KMS-11 (cell line): ENCODE measurements at regions not wholly inside any gene's neighbourhood (a gene's known extent, or its start where the extent isn't known, plus 50 kb on each side); places are given as distances from the start of the nearest gene placed in this dataset.

ENCODE experiments used
- H2AFZ ChIP-seq: fragments of 200-600 bp; sonication (generic); 2 replicates; pipeline ENCODE4 v1.6.1; 2016; ENCODE audit warnings: antibody characterized with exemption, mixed run types, low read depth
- H3K27ac ChIP-seq: fragments of 200-600 bp; sonication (generic); 2 replicates; pipeline ENCODE4 v1.6.1; 2016; ENCODE audit warnings: mild to moderate bottlenecking, mixed run types
- H3K27me3 ChIP-seq: fragments of 200-600 bp; sonication (generic); 2 replicates; pipeline ENCODE4 v1.6.1; 2017; ENCODE audit warnings: mild to moderate bottlenecking, low read depth, mixed run types, moderate library complexity; ENCODE audit not compliant: insufficient read depth
- H3K36me3 ChIP-seq: fragments of 200-600 bp; sonication (generic); 2 replicates; pipeline ENCODE4 v1.6.1; 2017; ENCODE audit warnings: mild to moderate bottlenecking, mixed run types; ENCODE audit not compliant: insufficient read depth
- H3K4me1 ChIP-seq: fragments of 200-600 bp; sonication (generic); 2 replicates; pipeline ENCODE4 v1.6.1; 2016; ENCODE audit warnings: mild to moderate bottlenecking, low read depth, mixed run types; ENCODE audit not compliant: poor library complexity, severe bottlenecking
- H3K4me2 ChIP-seq: fragments of 200-600 bp; sonication (generic); 2 replicates; pipeline ENCODE4 v1.7.0; 2016; ENCODE audit warnings: mild to moderate bottlenecking, mixed run types
- H3K4me3 ChIP-seq: fragments of 200-600 bp; sonication (generic); IDR thresholded peaks from 2 replicates; pipeline ENCODE4 v1.6.1; 2017; ENCODE audit warnings: low read depth, low read length, mixed read lengths; ENCODE audit not compliant: insufficient read depth
- H3K79me2 ChIP-seq: fragments of 200-600 bp; sonication (generic); 2 replicates; pipeline ENCODE4 v1.6.1; 2016; ENCODE audit warnings: low read depth, mixed run types; ENCODE audit not compliant: insufficient read depth
- H3K9ac ChIP-seq: fragments of 200-600 bp; sonication (generic); 2 replicates; pipeline ENCODE4 v1.6.1; 2016; ENCODE audit warnings: mild to moderate bottlenecking, mixed run types
- H4K20me1 ChIP-seq: fragments of 200-600 bp; sonication (generic); 2 replicates; pipeline ENCODE4 v1.6.1; 2016; ENCODE audit warnings: mild to moderate bottlenecking, mixed run types; ENCODE audit not compliant: insufficient read depth
- CTCF ChIP-seq: fragments of 200-600 bp; sonication (generic); conservative IDR thresholded peaks from 2 replicates; pipeline ENCODE4 v1.6.1; 2017; ENCODE audit warnings: low read depth, mild to moderate bottlenecking, antibody characterized with exemption, low read length, moderate library complexity, mixed read lengths

DNA sequence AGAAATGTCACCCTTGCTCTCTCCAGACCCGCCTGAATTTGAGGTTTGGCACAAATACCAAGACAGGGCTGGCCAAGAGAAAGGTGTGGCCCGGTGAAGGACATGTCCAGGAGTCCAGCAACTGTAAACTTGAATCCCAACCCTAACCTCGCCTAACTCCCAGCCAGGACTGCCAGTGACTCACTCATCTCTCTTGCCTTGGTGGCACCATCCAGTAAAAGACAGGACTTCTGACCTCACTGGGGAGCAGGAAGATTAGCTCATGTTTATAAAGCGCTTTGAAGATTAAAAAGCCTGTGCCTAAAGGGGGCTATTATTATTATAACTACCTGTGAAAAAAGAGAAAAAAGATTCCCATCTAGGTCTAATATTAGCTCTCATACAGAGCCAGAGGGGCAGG, 335.3 kb downstream of the SOX9 start:
- no peaks in the 10 kb centered on the region for H3K4me1 ChIP-seq
- H2AFZ ChIP-seq: no peak overlapping the region
- no peak for TF ChIP-seq CTCF
- H3K27ac ChIP-seq: no peak overlapping the region
- no peaks in the 10 kb centered on the region for H3K27me3 ChIP-seq
- peaks cover 37% of the 10 kb centered on the region; the same call in 1 of the 2 replicates for H3K79me2 ChIP-seq
- no peaks in the 10 kb centered on the region for H4K20me1 ChIP-seq
- no peak overlapping the region for H3K4me3 ChIP-seq
- no peak overlapping the region for H3K4me2 ChIP-seq
- H3K9ac ChIP-seq: no peak overlapping the region
- H3K36me3 ChIP-seq: no peaks in the 10 kb centered on the region

GRCh38 chr17:72457712-72458111, 336.9 kb downstream of the SOX9 start:
- Histone ChIP-seq H2AFZ (no peak overlapping the region), H3K27me3 (no peaks in the 10 kb centered on the region), H3K9ac (no peak overlapping the region), H3K4me2 (no peak overlapping the region), H3K4me3 (no peak overlapping the region), H3K4me1 (peaks cover 8% of the 10 kb centered on the region), H4K20me1 (no peaks in the 10 kb centered on the region), H3K79me2 (peaks cover 31% of the 10 kb centered on the region; the same call in 1 of the 2 replicates), H3K27ac (no peak overlapping the region), H3K36me3 (no peaks in the 10 kb centered on the region)
- no peak for TF ChIP-seq CTCF

DNA sequence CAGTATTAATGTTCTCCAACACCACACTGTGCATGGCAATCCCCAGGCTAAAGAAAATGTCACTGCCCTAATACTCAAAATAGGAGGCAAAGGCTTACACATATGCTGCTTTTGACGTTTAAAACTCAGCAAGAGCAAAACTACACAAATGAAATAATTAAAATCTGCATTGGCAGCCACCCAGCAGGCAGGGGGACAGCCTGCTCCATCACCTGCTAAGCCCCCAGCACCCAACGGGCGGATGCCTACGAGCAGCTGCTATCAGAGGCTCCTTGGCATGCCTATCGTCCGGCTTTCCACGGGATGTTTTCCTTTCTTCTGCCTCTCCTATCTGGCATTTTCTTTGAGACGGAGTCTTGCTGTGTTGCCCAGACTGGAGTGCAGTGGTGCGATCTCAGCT, 337.5 kb downstream of the SOX9 start:
- H3K79me2 ChIP-seq: peaks cover 33% of the 10 kb centered on the region; the same call in 1 of the 2 replicates
- TF ChIP-seq CTCF: no peak

DNA sequence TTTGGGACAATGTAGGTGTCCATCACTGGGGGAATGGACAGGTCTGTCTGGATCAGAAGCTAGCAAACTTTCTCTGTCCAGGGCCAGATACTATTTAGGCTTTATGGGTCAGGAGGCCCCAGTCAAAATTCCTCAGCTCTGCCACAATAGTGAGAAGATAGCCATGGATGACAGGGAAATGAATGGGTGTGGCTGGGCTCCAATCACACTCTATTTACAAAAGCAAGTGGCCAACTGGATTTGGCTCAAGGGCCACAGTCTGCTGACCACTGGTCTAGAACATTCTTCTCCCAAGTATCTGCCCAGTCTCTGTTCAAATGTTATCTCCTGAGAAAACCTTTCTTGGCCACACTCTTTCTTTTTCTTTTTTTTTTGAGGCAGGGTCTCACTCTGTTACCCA, 339.9 kb downstream of the SOX9 start:
- no peak overlapping the region for H3K4me2 ChIP-seq
- no peak overlapping the region for H2AFZ ChIP-seq
- no peak overlapping the region for H3K4me3 ChIP-seq
- H3K9ac ChIP-seq: no peak overlapping the region
- TF ChIP-seq CTCF: no peak
- H3K4me1 ChIP-seq: peaks cover 21% of the 10 kb centered on the region
- no peaks in the 10 kb centered on the region for H3K27me3 ChIP-seq
- H3K27ac ChIP-seq: no peak overlapping the region
- H3K79me2 ChIP-seq: peaks cover 53% of the 10 kb centered on the region; the same call in 1 of the 2 replicates
- H4K20me1 ChIP-seq: peaks cover 5% of the 10 kb centered on the region; the same call in 1 of the 2 replicates
- H3K36me3 ChIP-seq: no peaks in the 10 kb centered on the region

More for the DNA sequence above, 337.5 kb downstream of the SOX9 start:
- peaks cover 10% of the 10 kb centered on the region for H3K4me1 ChIP-seq
- no peak overlapping the region for H2AFZ ChIP-seq
- H3K9ac ChIP-seq: no peak overlapping the region
- H3K4me2 ChIP-seq: no peak overlapping the region
- H3K4me3 ChIP-seq: no peak overlapping the region
- no peaks in the 10 kb centered on the region for H3K27me3 ChIP-seq
- H3K27ac ChIP-seq: no peak overlapping the region
- H4K20me1 ChIP-seq: no peaks in the 10 kb centered on the region
- H3K36me3 ChIP-seq: no peaks in the 10 kb centered on the region
